ENCODE measurements at regions not wholly inside any gene's neighbourhood (a gene's known extent, or its start where the extent isn't known, plus 50 kb on each side); places are given as distances from the start of the nearest gene placed in this dataset.

GRCh38 chr3:73781541-73781940 lies 156.8 kb upstream of the PDZRN3 start:
- no peak for DNase-seq

GRCh38 chr3:73774645-73775044 lies 149.9 kb upstream of the PDZRN3 start:
- DNase-seq = no peak

- DNase-seq = no peak
Measured at GRCh38 chr3:73773233-73773632, 148.5 kb upstream of the PDZRN3 start.

GRCh38 chr3:73772076-73772886 lies 147.5 kb upstream of the PDZRN3 start:
- DNase-seq = no peak

GRCh38 chr3:73768524-73769308 lies 144.0 kb upstream of the PDZRN3 start:
- DNase-seq = no peak

- DNase-seq = no peak
Measured at GRCh38 chr3:73766599-73767381, 142.0 kb upstream of the PDZRN3 start.

- no peak for DNase-seq
Measured at GRCh38 chr3:73765878-73766545, 141.3 kb upstream of the PDZRN3 start.

GRCh38 chr3:73762855-73763254 lies 138.1 kb upstream of the PDZRN3 start:
- no peak for DNase-seq

- DNase-seq = no peak
Measured at GRCh38 chr3:73759297-73759711, 134.6 kb upstream of the PDZRN3 start.

- DNase-seq = no peak
Measured at GRCh38 chr3:73757536-73757935, 132.8 kb upstream of the PDZRN3 start.

- DNase-seq = no peak
Measured at GRCh38 chr3:73753985-73754384, 129.2 kb upstream of the PDZRN3 start.

- DNase-seq = no peak
Measured at GRCh38 chr3:73752338-73752737, 127.6 kb upstream of the PDZRN3 start.

- DNase-seq = no peak
Measured at GRCh38 chr3:73746623-73747022, 121.9 kb upstream of the PDZRN3 start.

- no peak for DNase-seq
Measured at GRCh38 chr3:73745526-73746191, 120.9 kb upstream of the PDZRN3 start.

GRCh38 chr3:73743551-73743950 lies 118.8 kb upstream of the PDZRN3 start:
- no peak for DNase-seq

GRCh38 chr3:73739791-73740453 lies 115.2 kb upstream of the PDZRN3 start:
- no peak for DNase-seq

- DNase-seq = no peak
Measured at GRCh38 chr3:73738711-73739110, 114.0 kb upstream of the PDZRN3 start.

- DNase-seq = peak; percentile 8
Measured at GRCh38 chr3:73734211-73735089, 109.7 kb upstream of the PDZRN3 start.

- DNase-seq = peak; percentile 12
Measured at GRCh38 chr3:73733746-73734145, 109.0 kb upstream of the PDZRN3 start.

- DNase-seq = no peak
Measured at GRCh38 chr3:73729969-73730440, 105.3 kb upstream of the PDZRN3 start.
